NT2/D1 (cell line): ENCODE measurements at regions not wholly inside any gene's neighbourhood (a gene's known extent, or its start where the extent isn't known, plus 50 kb on each side); places are given as distances from the start of the nearest gene placed in this dataset.

Experiments
- SUZ12 ChIP-seq: IDR thresholded peaks from 2 replicates; pipeline ENCODE4 v1.6.1; 2011; ENCODE audit not compliant: insufficient read length, insufficient read depth; ENCODE audit errors: extremely low read depth
- ZNF274 ChIP-seq: IDR thresholded peaks from 2 replicates; pipeline ENCODE4 v1.6.1; 2011; ENCODE audit warnings: mild to moderate bottlenecking, low read depth, low read length

- TF ChIP-seq SUZ12 (no peak), ZNF274 (no peak)
Measured at GRCh38 chr5:73311291-73312110, 137.1 kb downstream of the FOXD1 start.
